Colonic mucosa (tissue), 4 donors: ENCODE measurements at regions not wholly inside any gene's neighbourhood (a gene's known extent, or its start where the extent isn't known, plus 50 kb on each side); places are given as distances from the start of the nearest gene placed in this dataset.

Experiments used
- DNase-seq: peaks from one replicate; pipeline ENCODE4 v3.0.0-alpha.2; 2020
- H3K27ac ChIP-seq: fragments of 200-600 bp; one replicate; pipeline ENCODE4 v1.8.0; 2021
- H3K27me3 ChIP-seq: fragments of 200-600 bp; one replicate; pipeline ENCODE4 v1.8.0; 2021
- H3K36me3 ChIP-seq: fragments of 200-600 bp; one replicate; pipeline ENCODE4 v1.8.0; 2021
- H3K4me1 ChIP-seq: fragments of 200-600 bp; one replicate; pipeline ENCODE4 v1.8.0; 2021; ENCODE audit warnings: mild to moderate bottlenecking
- H3K4me3 ChIP-seq: fragments of 200-600 bp; one replicate; pipeline ENCODE4 v1.8.0; 2021
- H3K9ac ChIP-seq, 2 donors: one replicate each; pipeline ENCODE4 v1.7.0; 2013; ENCODE audit warnings: control low read depth in 2 of 2, low read depth in 2 of 2, low read length in 2 of 2
- H3K9me3 ChIP-seq: fragments of 200-600 bp; one replicate; pipeline ENCODE4 v1.8.0; 2021
- CTCF ChIP-seq: fragments of 200-600 bp; IDR thresholded peaks from one replicate; pipeline ENCODE4 v1.8.0; 2022; ENCODE audit warnings: antibody characterized with exemption, mild to moderate bottlenecking
- intact Hi-C: fragments of 100-400 bp; cut with DNase I; formaldehyde crosslinking; loops from one replicate; pipeline ENCODE4 v1.14.1; 2022
- donor health status: healthy.
- donor health status: DM: no; HTN: no; CAD: no.
- donor health status: DM: no; HTN: no; CAD: no.

GRCh38 chr7:130899071-130899560 is 165.1 kb upstream of the KLF14 start:
- Histone ChIP-seq H3K4me3 (no peak overlapping the region), H3K9ac (peak overlapping the region in 1 of 2 donors; percentile 76), H3K27me3 (no peaks in the 10 kb centered on the region), H3K36me3 (no peaks in the 10 kb centered on the region), H3K27ac (peak overlapping the region; percentile 95), H3K9me3 (no peaks in the 10 kb centered on the region), H3K4me1 (peaks cover 28% of the 10 kb centered on the region)
- DNase-seq: no peak
- no peak for TF ChIP-seq CTCF
- intact Hi-C loops: loop anchor here (5.0 kb wide), 2 partner anchors 108 to 138 kb away; no protein-coding TSS in a partner anchor

GRCh38 chr7:130899638-130900401 is 165.8 kb upstream of the KLF14 start:
- Histone ChIP-seq H3K9ac (peak overlapping the region in 1 of 2 donors; percentile 76), H3K4me1 (peaks cover 26% of the 10 kb centered on the region), H3K4me3 (no peak overlapping the region), H3K36me3 (no peaks in the 10 kb centered on the region), H3K27me3 (no peaks in the 10 kb centered on the region), H3K9me3 (no peaks in the 10 kb centered on the region), H3K27ac (peak overlapping the region; percentile 95)
- DNase-seq: peak; percentile 91
- TF ChIP-seq CTCF: no peak
- intact Hi-C loops: loop anchor here (5.0 kb wide), 3 partner anchors 42 to 137 kb away; no protein-coding TSS in a partner anchor

GRCh38 chr7:130900471-130901076 is 166.6 kb upstream of the KLF14 start:
- Histone ChIP-seq H3K27me3 (no peaks in the 10 kb centered on the region), H3K4me3 (no peak overlapping the region)

GRCh38 chr7:130901209-130901783 is 167.3 kb upstream of the KLF14 start:
- Histone ChIP-seq H3K4me3 (no peak overlapping the region), H3K9ac (peak overlapping the region; percentile 28 to 76), H3K9me3 (no peaks in the 10 kb centered on the region), H3K27me3 (no peaks in the 10 kb centered on the region), H3K36me3 (no peaks in the 10 kb centered on the region), H3K4me1 (peaks cover 26% of the 10 kb centered on the region), H3K27ac (peak overlapping the region; percentile 95)
- intact Hi-C loops: loop anchor here (5.0 kb wide), 1 partner anchor 41 kb away; no protein-coding TSS in a partner anchor
- TF ChIP-seq CTCF: no peak
- peak; percentile 80 for DNase-seq

More at GRCh38 chr7:130900471-130901076, 166.6 kb upstream of the KLF14 start:
- Histone ChIP-seq H3K36me3 (no peaks in the 10 kb centered on the region), H3K27ac (peak overlapping the region; percentile 95), H3K4me1 (peaks cover 26% of the 10 kb centered on the region), H3K9me3 (no peaks in the 10 kb centered on the region), H3K9ac (peak overlapping the region in 1 of 2 donors; percentile 76)
- intact Hi-C loops: loop anchor here (5.0 kb wide), 1 partner anchor 42 kb away; no protein-coding TSS in a partner anchor
- no peak for DNase-seq
- TF ChIP-seq CTCF: no peak

GRCh38 chr7:130902755-130903357 is 168.8 kb upstream of the KLF14 start:
- peak overlapping the region in 1 of 2 donors; percentile 76 for H3K9ac ChIP-seq

More at GRCh38 chr7:130902755-130903357, 168.8 kb upstream of the KLF14 start:
- intact Hi-C loops: loop anchor here (5.0 kb wide), 1 partner anchor 39 kb away; no protein-coding TSS in a partner anchor
- Histone ChIP-seq H3K36me3 (no peaks in the 10 kb centered on the region), H3K4me1 (peaks cover 19% of the 10 kb centered on the region), H3K27me3 (no peaks in the 10 kb centered on the region), H3K9me3 (no peaks in the 10 kb centered on the region), H3K27ac (peak overlapping the region; percentile 95), H3K4me3 (no peak overlapping the region)
- no peak for TF ChIP-seq CTCF
- DNase-seq: no peak
